Lung (tissue), 11 donors: ENCODE measurements at regions not wholly inside any gene's neighbourhood (a gene's known extent, or its start where the extent isn't known, plus 50 kb on each side); places are given as distances from the start of the nearest gene placed in this dataset.
A peak's percentile ranks its signal among the peaks of the same experiment; 100 is the strongest.

Source experiments
- ATAC-seq: fragments of 200-7000 bp; cut with Tn5 transposase; one replicate; pipeline ENCODE4 v1.9.1; 2020; ENCODE audit warnings: moderate number of reproducible peaks; ENCODE audit not compliant: insufficient read depth, low FRiP score
- DNase-seq, 3 donors: peaks; one replicate each; pipeline ENCODE4 v3.0.0-alpha.2; 2013 to 2017
- H3K27ac ChIP-seq, 2 donors: one replicate each; pipeline ENCODE4 v1.5.1; 2013; ENCODE audit warnings: mild to moderate bottlenecking in 2 of 2, moderate library complexity in 2 of 2, control low read depth in 1 of 2, inconsistent platforms in 1 of 2, low read depth in 1 of 2, low read length in 1 of 2
- H3K27me3 ChIP-seq, 3 donors: one replicate each; pipeline ENCODE4 v1.5.1; 2013; ENCODE audit warnings: low read length in 2 of 3; ENCODE audit not compliant: control insufficient read depth in 3 of 3, insufficient read depth in 3 of 3
- H3K36me3 ChIP-seq, 4 donors: one replicate each; pipeline ENCODE4 v1.5.1; 2013; ENCODE audit warnings: low read length in 4 of 4, mild to moderate bottlenecking in 1 of 4, moderate library complexity in 1 of 4; ENCODE audit not compliant: control insufficient read depth in 4 of 4, insufficient read depth in 4 of 4
- H3K4me1 ChIP-seq, 5 donors: one replicate each; pipeline ENCODE4 v1.5.1; 2013; ENCODE audit warnings: low read length in 5 of 5, mild to moderate bottlenecking in 2 of 5, moderate library complexity in 1 of 5; ENCODE audit not compliant: control insufficient read depth in 5 of 5, insufficient read depth in 5 of 5
- H3K4me3 ChIP-seq: one replicate; pipeline ENCODE4 v1.5.1; 2013; ENCODE audit warnings: mild to moderate bottlenecking, control low read depth, moderate library complexity
- H3K9ac ChIP-seq, 2 donors: one replicate each; pipeline ENCODE4 v1.5.1; 2013; ENCODE audit warnings: low read length in 2 of 2, control low read depth in 1 of 2; ENCODE audit not compliant: insufficient read depth in 1 of 2
- H3K9me3 ChIP-seq, 4 donors: one replicate each; pipeline ENCODE4 v1.5.1; 2013; ENCODE audit warnings: low read length in 3 of 4, mild to moderate bottlenecking in 1 of 4, moderate library complexity in 1 of 4; ENCODE audit not compliant: control insufficient read depth in 4 of 4, insufficient read depth in 3 of 4
- CTCF ChIP-seq: IDR thresholded peaks from 2 replicates; pipeline ENCODE4 v1.5.1; 2012; ENCODE audit warnings: mild to moderate bottlenecking; ENCODE audit errors: control extremely low read depth, extremely low read depth
- WGBS, 2 donors: extraction: QIAGEN DNeasy Blood & Tissue Kit; methylation state at CpG; one replicate each; pipeline ENCODE4 v1.1.7; 2013; 5-methylcytosine and 5-hydroxymethylcytosine counted together
- donor health status: control.
- donor health status: control.
- donor health status: Bipolar disorder and iron deficiency.
- donor health status: healthy.
- donor health status: DM: yes; HTN: yes; CAD: no.

- Histone ChIP-seq H3K27me3 (no peaks in the 10 kb centered on the region), H3K27ac (no peak overlapping the region), H3K36me3 (peaks cover 0 to 4% (median 0%) of the 10 kb centered on the region in 4 donors), H3K9ac (no peak overlapping the region), H3K4me3 (no peak overlapping the region), H3K9me3 (no peaks in the 10 kb centered on the region), H3K4me1 (no peaks in the 10 kb centered on the region)
- 84 to 85% methylated on average over 4 of the region's 4 CpGs for WGBS, 2 donors
- no peak for TF ChIP-seq CTCF
- DNase-seq (peak; percentile 13 to 43 (median 22)), ATAC-seq (no peak)
Observed at GRCh38 chr1:222865718-222866117, 50.9 kb downstream of the DISP1 start.

GRCh38 chr1:222867316-222867715, 52.5 kb downstream of the DISP1 start:
- no peaks in the 10 kb centered on the region for H3K27me3 ChIP-seq
- no peak for DNase-seq
- no peak overlapping the region for H3K27ac ChIP-seq
- H3K9ac ChIP-seq: no peak overlapping the region
- TF ChIP-seq CTCF: no peak
- H3K9me3 ChIP-seq: no peaks in the 10 kb centered on the region
- WGBS, 2 donors: 85 to 87% methylated on average over 1 of the region's 1 CpG
- no peak for ATAC-seq
- no peak overlapping the region for H3K4me3 ChIP-seq
- H3K36me3 ChIP-seq: peaks cover 0 to 4% (median 0%) of the 10 kb centered on the region in 4 donors
- H3K4me1 ChIP-seq: no peaks in the 10 kb centered on the region

- no peak for ATAC-seq
- 93 to 98% methylated on average over 1 of the region's 1 CpG for WGBS, 2 donors
- Histone ChIP-seq H3K4me1 (no peaks in the 10 kb centered on the region), H3K9me3 (no peaks in the 10 kb centered on the region), H3K9ac (no peak overlapping the region), H3K4me3 (no peak overlapping the region), H3K27ac (no peak overlapping the region), H3K36me3 (peaks cover 0 to 3% (median 0%) of the 10 kb centered on the region in 4 donors), H3K27me3 (no peaks in the 10 kb centered on the region)
- no peak for DNase-seq
- no peak for TF ChIP-seq CTCF
Observed at GRCh38 chr1:222876182-222876581, 61.3 kb downstream of the DISP1 start.

GRCh38 chr1:222877854-222878253, 63.0 kb downstream of the DISP1 start:
- DNase-seq (no peak), ATAC-seq (no peak)
- H3K9ac ChIP-seq: no peak overlapping the region
- H3K9me3 ChIP-seq: no peaks in the 10 kb centered on the region
- WGBS, 2 donors: 88 to 90% methylated on average over 2 of the region's 2 CpGs
- peaks cover 0 to 3% (median 0%) of the 10 kb centered on the region in 4 donors for H3K36me3 ChIP-seq
- no peaks in the 10 kb centered on the region for H3K4me1 ChIP-seq
- no peak for TF ChIP-seq CTCF
- H3K27ac ChIP-seq: no peak overlapping the region
- no peak overlapping the region for H3K4me3 ChIP-seq
- no peaks in the 10 kb centered on the region for H3K27me3 ChIP-seq
